ENCODE measurements at regions not wholly inside any gene's neighbourhood (a gene's known extent, or its start where the extent isn't known, plus 50 kb on each side); places are given as distances from the start of the nearest gene placed in this dataset.

DNA sequence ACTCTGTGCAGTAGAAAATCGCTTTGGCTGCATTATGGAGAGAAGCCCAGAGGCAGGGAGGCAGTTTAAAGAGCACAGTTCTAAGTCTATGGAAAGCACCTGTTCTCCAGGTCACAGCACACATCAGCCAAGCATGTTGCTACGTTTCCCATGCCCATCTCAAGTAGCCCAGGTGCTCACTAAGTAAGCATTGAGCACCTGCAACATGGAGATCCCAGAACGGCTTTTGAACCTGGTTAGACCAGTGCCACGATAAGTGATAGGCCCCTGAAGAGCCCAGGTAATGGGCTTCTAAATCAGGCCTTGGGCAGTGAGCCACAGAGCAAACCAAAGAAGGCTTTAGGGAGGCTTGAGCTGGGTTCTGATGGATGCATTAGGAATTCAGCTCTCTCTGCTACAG is 186.2 kb downstream of the C1orf94 start:
- TF ChIP-seq CTCF (conservative IDR thresholded peaks at IDR 0.05) (no peak), EZH2 (IDR thresholded peaks at IDR 0.05; ENCODE audit: low read depth) (no peak)

Measured in PC-9 (cell line).